ENCODE measurements at regions not wholly inside any gene's neighbourhood (a gene's known extent, or its start where the extent isn't known, plus 50 kb on each side); places are given as distances from the start of the nearest gene placed in this dataset.
"Not testable (repeated sequence)": the region's sequence is repeated elsewhere in the genome, so short reads cannot be mapped to it uniquely, and the experiment has no call there.

DNA sequence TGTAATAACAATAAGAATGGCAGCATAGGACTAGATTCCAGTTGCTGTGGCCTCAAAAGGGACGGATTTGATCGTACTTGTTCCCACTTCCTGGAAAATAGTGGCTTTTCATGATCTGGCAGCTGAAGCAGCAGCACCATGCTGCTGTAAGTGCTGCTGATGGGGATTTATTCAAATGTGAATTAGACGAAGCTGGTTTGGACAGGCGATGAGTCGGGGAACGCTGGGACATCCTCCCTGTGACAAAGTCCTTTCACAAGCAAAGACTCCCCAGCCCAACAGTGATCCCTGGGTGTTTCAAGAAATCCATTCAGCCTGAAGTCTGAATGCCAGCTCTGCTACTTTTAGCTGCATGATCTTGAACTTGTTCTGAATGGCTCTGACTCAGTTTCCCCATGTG, 88.6 kb upstream of the XYLT1 start:
- no peak for DNase-seq (ENCODE audit: low read depth, low spot score)
- H3K4me3 ChIP-seq (ENCODE audit: low read length), result no peak overlapping the region

DNA sequence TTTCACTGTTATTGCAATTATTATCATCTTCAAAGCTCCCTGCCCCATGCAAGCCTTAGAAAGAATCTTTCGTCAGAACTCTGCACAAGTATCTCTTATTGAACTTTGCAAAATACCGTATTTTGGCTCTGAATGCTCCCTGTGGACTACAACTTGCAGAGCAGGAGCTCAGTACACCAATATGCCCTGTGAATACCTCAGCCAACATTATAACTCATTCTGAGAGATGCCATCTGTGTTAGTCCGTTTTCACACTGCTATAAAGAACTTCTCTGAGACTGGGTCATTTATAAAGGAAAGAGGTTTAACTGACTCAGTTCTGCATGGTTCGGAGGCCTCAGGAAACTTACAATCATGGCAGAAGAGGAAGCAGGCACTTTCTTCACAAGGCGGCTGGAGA, 87.2 kb upstream of the XYLT1 start:
- no peak for DNase-seq (ENCODE audit: low read depth, low spot score)
- H3K4me3 ChIP-seq (ENCODE audit: low read length), result no peak overlapping the region

DNA sequence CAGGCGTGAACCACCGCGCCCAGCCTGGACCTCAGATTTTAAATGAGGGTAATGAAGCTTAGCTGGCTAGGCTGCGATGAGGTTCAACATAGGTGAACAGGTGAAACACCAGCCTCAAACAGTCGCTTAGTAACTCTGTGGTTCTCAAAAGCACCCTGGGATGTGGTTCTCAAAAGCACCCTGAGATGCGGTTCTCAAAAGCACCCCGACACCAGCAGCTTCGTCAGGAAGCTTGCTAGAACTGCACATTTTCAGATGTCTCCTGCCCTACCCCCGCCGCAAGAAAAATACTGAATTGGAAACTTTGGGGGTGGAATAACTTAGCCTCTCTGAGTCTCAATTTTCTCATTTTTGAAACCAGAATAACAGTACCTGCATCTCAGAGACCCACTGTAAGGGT, 86.7 kb upstream of the XYLT1 start:
- no peak overlapping the region for H3K4me3 ChIP-seq (ENCODE audit: low read length)
- no peak for DNase-seq (ENCODE audit: low read depth, low spot score)

DNA sequence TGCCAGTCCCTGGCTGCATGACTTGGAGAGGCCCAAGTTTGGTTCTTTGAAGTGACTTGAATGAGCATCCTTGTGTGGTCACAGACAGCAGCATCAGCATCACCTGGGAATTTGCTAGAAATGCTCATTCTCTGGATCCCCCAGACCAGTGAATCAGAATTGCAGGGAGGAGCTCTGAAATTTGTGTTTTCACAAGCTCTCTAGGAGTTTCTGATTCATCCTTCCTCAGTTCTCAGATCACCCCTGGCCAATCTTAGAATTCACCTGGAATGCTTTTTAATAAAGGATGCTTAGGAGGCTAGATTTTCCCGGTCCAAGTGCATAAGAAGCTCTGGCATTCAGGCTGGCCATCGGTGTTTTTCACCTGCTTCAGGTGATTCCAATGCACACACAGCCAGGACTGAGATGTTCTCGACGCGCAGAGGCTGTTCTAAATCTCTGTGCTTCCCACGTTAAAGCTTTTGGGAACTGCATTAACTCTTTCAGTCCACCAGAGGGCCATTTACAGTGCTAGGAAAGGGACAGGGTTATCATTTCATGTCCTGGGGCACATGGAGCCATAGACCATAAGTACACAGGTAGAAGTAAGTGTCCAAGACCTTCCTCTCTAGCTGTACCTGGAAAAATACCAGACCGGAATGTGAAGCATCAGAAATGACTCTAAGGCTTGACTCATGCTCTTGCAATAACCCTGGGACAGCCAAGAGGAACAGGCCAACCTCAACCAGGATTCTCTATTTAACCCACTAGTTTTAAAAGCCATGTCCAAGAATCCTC, 85.7 kb upstream of the XYLT1 start:
- no peak for DNase-seq (ENCODE audit: low read depth, low spot score)
- no peak overlapping the region for H3K4me3 ChIP-seq (ENCODE audit: low read length)

DNA sequence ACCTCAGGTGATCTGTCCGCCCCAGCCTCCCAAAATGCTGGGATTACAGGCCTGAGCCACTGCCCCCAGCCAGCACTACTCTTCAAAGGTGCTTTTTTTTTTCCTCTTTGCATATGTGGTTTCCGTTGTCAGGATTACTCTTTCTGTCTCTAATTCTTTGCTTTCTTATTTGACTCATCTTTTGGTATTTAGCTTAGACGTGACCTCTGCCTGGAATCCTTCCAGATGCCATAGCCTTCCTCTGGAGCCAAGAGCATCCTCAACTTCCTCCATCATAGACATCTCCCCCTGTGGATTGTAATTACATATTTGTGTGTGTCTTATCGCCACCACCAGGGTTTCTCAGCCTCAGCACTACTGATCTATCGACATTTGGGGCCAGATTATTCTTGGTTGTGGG, 84.4 kb upstream of the XYLT1 start:
- no peak for DNase-seq (ENCODE audit: low read depth, low spot score)
- H3K4me3 ChIP-seq (ENCODE audit: low read length), result no peak overlapping the region

DNA sequence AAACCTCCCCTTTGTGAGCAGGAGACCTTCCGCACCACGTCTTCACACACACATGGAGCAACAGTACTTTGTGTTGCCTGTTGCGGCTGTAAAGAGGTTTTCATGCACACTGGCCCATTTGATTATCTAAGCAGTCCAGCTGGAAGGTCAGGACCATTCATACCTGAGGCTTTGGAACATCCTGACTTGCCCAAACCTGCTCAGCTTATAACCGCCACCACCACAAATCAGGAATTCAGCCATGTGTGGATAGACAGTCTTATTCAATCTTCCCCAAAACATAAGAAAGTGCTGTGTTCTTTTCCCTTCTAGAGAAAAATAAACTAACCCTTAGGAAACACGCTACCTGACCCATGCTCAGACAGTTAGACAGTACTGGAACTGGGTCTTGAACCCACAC, 81.6 kb upstream of the XYLT1 start:
- DNase-seq (ENCODE audit: low read depth, low spot score), result no peak
- H3K4me3 ChIP-seq (ENCODE audit: low read length), result no peak overlapping the region

DNA sequence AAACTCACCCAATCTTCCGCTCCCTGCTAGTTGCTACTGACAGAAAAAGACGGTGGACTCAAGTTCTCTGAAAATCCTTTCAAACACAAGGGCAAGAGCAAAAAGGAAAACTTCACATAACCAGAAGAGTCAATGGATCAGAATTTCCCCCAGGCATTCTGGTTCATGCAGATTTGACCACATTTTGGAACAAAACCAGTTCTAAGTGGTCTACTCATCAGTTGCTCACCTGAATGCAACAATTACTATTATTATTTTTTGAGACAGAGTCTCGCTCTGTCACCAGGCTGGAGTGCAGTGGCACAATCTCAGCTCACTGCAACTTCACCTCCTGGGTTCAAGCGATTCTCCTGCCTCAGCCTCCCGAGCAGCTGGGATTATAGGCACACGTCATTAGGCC, 80.9 kb upstream of the XYLT1 start:
- not testable (repeated sequence) for H3K4me3 ChIP-seq (ENCODE audit: low read length); DNase-seq (ENCODE audit: low read depth, low spot score)

DNA sequence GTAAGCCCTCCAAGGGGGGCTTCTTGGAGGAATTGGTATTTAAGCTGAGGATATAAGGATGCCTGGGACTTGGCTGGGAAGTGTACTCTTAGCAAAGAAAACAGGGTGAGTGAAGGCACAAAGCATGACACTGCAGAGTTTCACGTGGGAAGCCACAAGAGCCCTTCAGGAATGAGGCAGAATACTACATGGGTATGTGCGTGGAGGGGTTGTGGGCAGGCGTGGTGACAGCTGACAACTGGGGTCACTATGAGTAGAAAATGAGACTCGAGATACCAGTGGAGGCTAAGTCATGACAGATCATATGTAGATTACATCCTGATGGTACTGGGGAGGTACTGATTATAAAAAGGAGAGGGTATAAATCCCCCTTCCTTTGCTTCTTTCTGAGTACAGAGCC, 78.1 kb upstream of the XYLT1 start:
- no peak for DNase-seq (ENCODE audit: low read depth, low spot score)
- no peak overlapping the region for H3K4me3 ChIP-seq (ENCODE audit: low read length)

DNA sequence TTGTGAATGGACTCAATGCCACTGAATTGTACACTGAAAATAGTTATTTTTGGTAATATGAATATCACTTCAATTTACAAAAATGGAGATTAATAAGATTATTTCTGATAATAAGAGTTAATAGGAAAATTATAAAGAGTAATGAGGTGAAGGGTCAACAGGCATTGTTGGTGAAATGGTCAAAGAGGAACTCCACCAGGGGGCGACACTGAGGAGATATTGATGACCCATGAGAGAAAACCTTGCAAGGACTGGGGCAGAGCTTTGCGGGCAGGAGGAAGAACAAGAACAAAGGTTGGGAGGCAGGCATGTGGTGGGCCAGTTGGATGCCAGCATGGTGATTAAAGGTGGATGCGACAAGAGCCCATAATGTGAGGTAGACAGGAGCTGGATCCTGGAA, 74.0 kb upstream of the XYLT1 start:
- DNase-seq (ENCODE audit: low read depth, low spot score), result peak; percentile 7
- no peak overlapping the region for H3K4me3 ChIP-seq (ENCODE audit: low read length)

DNA sequence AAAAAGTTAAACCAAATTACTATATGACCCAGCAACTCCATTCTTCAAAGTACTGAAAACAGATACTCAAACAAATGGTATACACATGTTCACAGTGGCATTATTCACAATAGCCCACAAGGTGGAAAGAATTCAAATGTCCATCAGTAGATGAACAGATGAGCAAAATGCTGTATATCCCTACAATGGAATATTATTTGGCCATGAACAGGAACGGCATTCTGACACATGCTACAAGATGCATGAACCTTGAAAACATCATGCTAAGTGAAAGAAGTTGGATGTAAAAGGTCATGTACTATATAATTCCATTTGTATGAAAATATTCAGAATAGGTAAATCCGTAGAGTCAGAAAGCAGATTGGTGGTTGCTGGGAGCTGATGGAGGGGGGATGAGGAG, 73.5 kb upstream of the XYLT1 start:
- DNase-seq (ENCODE audit: low read depth, low spot score), result no peak
- no peak overlapping the region for H3K4me3 ChIP-seq (ENCODE audit: low read length)

DNA sequence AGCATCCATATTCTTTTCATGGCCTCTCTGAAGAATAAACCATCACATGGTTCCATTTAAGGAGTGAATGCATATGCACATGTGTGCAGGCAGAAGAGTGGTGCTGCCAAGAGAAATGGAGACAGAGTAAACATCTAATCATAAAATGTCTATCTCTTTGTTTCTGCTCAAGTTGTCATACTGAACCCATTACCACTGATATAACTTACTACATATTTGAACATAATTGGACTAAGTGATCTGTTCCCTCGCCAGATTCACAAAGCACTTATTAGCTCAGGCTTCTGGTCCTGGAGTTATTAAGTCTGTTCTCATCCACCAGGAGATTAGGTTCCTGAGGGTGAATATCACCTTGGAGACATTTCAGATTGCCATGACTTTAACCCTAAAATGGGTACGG, 72.3 kb upstream of the XYLT1 start:
- H3K4me3 ChIP-seq (ENCODE audit: low read length), result no peak overlapping the region
- DNase-seq (ENCODE audit: low read depth, low spot score), result no peak

DNA sequence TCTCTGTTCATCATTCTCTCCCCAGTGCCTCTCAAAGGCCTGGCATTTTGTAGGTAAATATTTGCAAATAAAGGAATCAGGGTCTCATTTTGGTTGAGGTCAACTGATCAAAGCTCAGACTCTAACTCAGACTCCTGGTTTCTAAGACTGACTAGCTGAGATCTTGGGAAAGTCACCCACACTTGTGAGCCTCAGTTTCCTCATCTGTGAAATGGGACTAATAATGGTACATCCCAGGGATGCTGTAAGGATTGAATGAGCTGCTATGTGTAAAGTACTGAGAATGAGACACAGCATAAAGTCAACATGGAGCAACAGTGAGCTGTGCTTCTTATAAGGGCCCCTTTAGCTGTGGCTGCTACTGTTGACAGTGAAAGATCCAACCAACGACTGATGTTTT, 70.6 kb upstream of the XYLT1 start:
- DNase-seq (ENCODE audit: low read depth, low spot score), result no peak
- no peak overlapping the region for H3K4me3 ChIP-seq (ENCODE audit: low read length)

DNA sequence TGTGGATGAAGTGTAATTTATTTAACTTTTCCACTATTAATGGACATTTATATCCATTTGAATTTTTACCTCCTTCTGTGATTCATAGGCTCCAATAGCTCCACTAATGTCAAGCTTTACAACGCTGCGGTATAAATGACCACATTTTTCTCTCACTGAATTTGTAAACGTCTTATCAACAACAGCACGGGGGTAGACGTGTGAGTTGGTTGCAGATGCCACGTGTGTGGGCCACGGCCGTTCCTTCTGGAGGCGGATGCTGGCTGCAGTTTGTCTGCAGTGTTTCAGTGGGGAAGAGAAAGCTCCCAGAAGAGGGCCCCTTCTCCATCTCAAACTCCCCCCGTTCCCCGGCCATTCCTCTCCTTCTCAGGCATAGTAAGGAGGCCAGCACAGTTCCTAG, 68.2 kb upstream of the XYLT1 start:
- no peak for DNase-seq (ENCODE audit: low read depth, low spot score)
- no peak overlapping the region for H3K4me3 ChIP-seq (ENCODE audit: low read length)

DNA sequence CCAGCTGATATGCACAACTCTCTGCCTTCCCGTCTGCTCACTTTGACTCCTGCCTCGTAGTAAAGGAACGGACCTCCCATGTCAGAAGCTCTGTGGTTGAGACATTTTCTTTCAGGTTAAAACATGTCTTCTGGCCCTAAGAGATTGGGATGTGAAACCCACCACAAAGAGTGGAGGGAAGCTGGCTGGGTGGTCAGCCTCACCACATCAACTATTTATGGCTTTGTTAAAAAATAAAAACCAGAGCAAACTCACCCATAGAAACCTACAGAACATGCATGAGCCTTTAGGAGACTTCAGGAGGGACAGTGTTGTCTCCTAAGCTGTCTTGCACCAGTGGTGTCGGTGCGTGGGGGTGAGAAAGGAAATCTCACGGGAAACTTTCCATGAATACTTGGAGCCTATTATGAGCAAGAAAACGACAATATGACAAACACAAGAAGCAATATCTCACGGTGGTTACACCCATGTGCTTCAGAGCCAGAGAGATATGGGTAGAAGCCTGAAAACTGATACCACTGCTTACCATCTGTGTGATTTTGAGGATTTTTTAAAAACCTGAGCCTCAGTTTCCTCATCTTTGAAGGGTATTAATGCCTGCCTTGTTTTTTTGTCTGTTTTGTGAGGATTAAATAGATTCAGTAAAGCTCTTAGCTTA, 61.7 kb upstream of the XYLT1 start:
- H3K4me3 ChIP-seq (ENCODE audit: low read length), result no peak overlapping the region

DNA sequence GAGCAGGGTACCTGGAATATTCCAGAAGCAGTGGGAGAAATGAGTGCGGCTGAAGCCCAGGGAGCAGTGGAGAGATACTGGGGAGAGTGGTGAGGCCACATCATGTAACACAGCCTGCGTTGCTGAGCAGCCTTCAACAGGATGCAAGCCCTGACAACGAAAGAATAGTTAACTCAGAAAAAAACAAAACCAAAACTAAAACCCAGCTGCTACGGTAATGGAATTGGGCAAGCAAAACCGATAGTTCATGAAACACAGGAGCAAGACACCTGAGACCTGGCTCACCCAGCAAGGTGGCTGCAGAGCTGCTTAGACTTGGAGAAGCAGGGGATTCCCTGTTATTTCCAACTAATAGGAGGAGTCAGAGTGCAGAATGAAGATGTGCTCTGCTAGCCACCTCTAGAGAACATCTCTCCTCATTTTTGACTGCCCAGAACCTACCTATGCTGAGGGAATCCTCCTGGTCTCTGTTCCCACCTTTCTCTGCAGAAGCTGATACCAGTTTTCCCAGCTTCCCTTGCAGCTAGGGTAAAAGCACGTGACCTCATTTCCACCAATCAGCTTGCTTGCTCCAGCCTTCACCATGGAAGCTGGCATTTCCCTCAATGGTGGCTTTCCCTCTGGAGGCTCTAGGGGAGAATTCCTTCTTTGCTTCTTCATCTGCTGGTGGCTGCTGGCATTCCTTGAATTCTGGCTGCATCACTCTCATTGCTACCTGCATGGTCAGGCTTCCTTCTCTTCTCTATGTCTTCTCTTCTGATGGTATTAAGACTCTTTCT, 59.4 kb upstream of the XYLT1 start:
- peak; percentile 3 for DNase-seq (ENCODE audit: low read depth, low spot score)

More for the DNA sequence above, 61.7 kb upstream of the XYLT1 start:
- DNase-seq (ENCODE audit: low read depth, low spot score), result no peak

DNA sequence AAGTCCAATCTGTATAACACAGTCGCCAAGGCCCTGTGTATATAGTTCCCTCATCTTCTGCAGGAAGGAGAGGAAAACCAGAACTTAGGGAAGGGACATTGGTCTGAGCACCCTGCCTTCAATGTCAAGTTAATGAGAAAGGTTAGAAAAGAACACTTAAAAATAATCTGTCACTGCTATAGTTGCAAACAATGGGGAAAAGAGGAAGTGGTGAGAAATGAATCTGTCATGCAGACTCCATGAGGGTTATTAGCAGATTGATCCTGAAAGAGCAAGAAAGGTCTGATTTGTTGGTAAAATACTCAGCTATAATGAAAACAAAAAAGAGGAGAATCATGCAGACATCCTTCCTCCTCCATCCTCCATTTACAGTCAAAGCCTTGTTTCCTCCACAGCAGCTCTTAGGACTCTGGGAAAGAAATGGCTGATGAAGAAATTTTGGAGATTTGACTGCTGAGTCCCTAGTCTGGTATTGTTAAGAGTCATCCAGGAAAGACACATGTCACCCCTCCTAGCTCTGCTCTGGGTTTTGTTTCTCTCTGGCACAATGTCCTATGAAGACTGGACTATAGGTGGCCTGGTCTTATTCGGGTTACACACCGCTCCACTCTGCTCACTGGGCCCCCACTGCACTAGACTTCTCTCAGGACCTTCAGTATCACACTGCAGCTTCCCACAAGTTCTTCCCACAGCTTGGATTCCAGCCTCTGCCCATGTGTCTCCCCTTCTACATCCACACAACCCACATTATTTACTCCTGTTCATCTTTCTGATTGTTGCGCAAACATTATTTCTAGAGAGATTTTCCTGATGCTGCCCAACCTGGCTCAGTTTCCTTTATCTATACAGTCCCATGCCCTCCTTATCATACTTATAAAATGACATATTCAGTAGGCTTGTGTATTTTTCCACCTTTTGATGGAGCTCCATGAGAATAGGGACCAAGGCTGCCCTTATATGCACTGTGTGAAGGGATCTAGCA, 56.5 kb upstream of the XYLT1 start:
- no peak overlapping the region for H3K4me3 ChIP-seq (ENCODE audit: low read length)
- no peak for DNase-seq (ENCODE audit: low read depth, low spot score)

More for the DNA sequence above, 59.4 kb upstream of the XYLT1 start:
- H3K4me3 ChIP-seq (ENCODE audit: low read length), result no peak overlapping the region

DNA sequence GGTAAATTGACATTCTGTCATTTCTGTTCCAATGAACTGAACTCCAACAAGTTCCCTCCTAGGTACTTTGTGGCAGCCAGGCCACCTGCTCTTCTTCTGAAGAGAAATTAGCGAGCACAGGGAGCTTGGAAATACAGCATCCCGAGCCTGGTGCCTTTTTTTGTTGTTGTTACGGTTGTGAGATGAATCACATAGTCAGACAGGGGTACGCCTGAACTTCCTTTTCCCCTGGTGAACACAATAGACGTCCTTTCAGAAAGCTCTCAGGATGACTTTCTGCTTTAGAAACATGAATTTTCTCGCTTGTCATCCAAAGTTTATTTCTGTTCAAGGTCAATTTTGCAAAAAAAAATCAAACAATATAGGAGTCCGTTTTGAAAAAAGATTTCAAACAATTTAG, 53.9 kb upstream of the XYLT1 start:
- no peak for DNase-seq (ENCODE audit: low read depth, low spot score)
- no peak overlapping the region for H3K4me3 ChIP-seq (ENCODE audit: low read length)

DNA sequence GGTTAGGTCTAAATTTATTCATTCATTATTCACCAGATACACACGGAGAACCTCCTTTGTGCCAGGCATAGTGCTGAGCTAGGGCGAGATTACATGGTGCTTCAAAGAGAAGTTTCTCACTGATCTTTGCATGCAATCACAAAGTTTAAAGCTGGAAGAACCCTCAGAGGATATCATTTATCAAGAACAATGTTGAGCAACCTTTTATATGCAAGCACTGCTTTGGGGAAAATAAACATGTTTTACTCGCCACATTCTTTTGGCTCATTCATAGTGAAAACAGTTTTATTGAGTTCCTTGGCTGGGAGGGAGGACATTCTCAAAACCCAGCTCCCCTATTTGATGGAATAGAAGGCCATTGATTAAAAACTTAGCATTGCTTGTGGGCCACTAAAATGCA, 49.8 kb upstream of the XYLT1 start:
- no peak overlapping the region for H3K4me3 ChIP-seq (ENCODE audit: low read length)
- DNase-seq (ENCODE audit: low read depth, low spot score), result no peak
